DOHH2 (cell line): ENCODE measurements at regions not wholly inside any gene's neighbourhood (a gene's known extent, or its start where the extent isn't known, plus 50 kb on each side); places are given as distances from the start of the nearest gene placed in this dataset.

Experiments used
- CTCF ChIP-seq: fragments of 200-600 bp; sonication (generic); IDR thresholded peaks from one replicate; pipeline ENCODE4 v1.5.1; 2014; ENCODE audit warnings: antibody characterized with exemption, mild to moderate bottlenecking, low read depth, low read length; ENCODE audit not compliant: poor library complexity, severe bottlenecking
- EZH2phosphoT487 ChIP-seq: fragments of 200-600 bp; sonication (generic); IDR thresholded peaks from 2 replicates; pipeline ENCODE4 v1.6.1; 2017; ENCODE audit warnings: borderline replicate concordance, mild to moderate bottlenecking, antibody characterized with exemption, low read length, moderate library complexity, mixed read lengths

GRCh38 chr13:33996636-33997035, 178.7 kb downstream of the RFC3 start:
- TF ChIP-seq CTCF: no peak
- TF ChIP-seq EZH2phosphoT487: no peak
